IMR-90 (cell line): ENCODE measurements at regions not wholly inside any gene's neighbourhood (a gene's known extent, or its start where the extent isn't known, plus 50 kb on each side); places are given as distances from the start of the nearest gene placed in this dataset.

ENCODE experiments used
- POLR2A ChIP-seq: IDR thresholded peaks from 2 replicates; pipeline ENCODE4 v1.6.1; 2012; ENCODE audit warnings: mild to moderate bottlenecking, low read depth, low read length
- TF ChIP-seq, protein P1 (sequence below): conservative IDR thresholded peaks from 2 replicates; pipeline ENCODE4 v1.5.1; 2012; ENCODE audit warnings: mild to moderate bottlenecking, low read depth, low read length, improper control_type of control experiment

DNA sequence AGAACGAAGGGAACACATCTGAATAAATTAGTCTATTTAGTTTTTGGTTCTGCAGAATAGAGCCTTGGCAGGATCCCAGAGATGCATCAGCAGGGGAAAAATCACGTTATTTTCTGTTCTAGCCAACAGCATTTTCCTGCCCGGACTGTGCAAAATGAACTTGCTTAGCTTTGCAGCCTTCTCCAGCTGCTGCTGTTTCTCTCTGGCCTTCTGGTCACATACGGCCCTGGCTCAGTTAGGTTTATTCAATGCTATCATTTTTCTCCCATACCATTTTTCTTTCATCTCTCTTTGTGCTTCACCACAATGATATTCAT lies 110.4 kb upstream of the KL start:
- no peak for TF ChIP-seq POLR2A
- TF ChIP-seq, protein P1, sequence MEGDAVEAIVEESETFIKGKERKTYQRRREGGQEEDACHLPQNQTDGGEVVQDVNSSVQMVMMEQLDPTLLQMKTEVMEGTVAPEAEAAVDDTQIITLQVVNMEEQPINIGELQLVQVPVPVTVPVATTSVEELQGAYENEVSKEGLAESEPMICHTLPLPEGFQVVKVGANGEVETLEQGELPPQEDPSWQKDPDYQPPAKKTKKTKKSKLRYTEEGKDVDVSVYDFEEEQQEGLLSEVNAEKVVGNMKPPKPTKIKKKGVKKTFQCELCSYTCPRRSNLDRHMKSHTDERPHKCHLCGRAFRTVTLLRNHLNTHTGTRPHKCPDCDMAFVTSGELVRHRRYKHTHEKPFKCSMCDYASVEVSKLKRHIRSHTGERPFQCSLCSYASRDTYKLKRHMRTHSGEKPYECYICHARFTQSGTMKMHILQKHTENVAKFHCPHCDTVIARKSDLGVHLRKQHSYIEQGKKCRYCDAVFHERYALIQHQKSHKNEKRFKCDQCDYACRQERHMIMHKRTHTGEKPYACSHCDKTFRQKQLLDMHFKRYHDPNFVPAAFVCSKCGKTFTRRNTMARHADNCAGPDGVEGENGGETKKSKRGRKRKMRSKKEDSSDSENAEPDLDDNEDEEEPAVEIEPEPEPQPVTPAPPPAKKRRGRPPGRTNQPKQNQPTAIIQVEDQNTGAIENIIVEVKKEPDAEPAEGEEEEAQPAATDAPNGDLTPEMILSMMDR = no peak
